Stimulated activated naive CD8-positive, alpha-beta T cell treated with anti-CD3 and anti-CD28 coated beads, Interleukin-15, amount 100 ng/mL, for 72 hours (primary cell): ENCODE measurements at regions not wholly inside any gene's neighbourhood (a gene's known extent, or its start where the extent isn't known, plus 50 kb on each side); places are given as distances from the start of the nearest gene placed in this dataset.

Experiments
- ATAC-seq: fragments of 150-1000 bp; cut with Tn5 transposase; 2 replicates; pipeline ENCODE4 v1.10.0; 2021; ENCODE audit warnings: mild to moderate bottlenecking, moderate library complexity
- DNase-seq, 2 donors: peaks; one replicate each; pipeline ENCODE4 v3.0.0; 2021 to 2022
- H3K27ac Mint-ChIP-seq, 2 donors: one replicate each; pipeline ENCODE4 v1.8.0; 2022; ENCODE audit warnings: mild to moderate bottlenecking in 2 of 2, mixed read lengths in 2 of 2, moderate library complexity in 2 of 2
- H3K27me3 Mint-ChIP-seq: one replicate; pipeline ENCODE4 v1.8.0; 2022; ENCODE audit warnings: mixed read lengths
- H3K4me1 Mint-ChIP-seq: one replicate; pipeline ENCODE4 v1.8.0; 2022; ENCODE audit warnings: mild to moderate bottlenecking, mixed read lengths
- H3K4me3 Mint-ChIP-seq, 2 donors: one replicate each; pipeline ENCODE4 v1.8.0; 2022; ENCODE audit warnings: mild to moderate bottlenecking in 2 of 2, mixed read lengths in 2 of 2, moderate library complexity in 1 of 2
- H3K9me3 Mint-ChIP-seq, 2 donors: one replicate each; pipeline ENCODE4 v1.8.0; 2022; ENCODE audit warnings: mixed read lengths in 2 of 2

DNA sequence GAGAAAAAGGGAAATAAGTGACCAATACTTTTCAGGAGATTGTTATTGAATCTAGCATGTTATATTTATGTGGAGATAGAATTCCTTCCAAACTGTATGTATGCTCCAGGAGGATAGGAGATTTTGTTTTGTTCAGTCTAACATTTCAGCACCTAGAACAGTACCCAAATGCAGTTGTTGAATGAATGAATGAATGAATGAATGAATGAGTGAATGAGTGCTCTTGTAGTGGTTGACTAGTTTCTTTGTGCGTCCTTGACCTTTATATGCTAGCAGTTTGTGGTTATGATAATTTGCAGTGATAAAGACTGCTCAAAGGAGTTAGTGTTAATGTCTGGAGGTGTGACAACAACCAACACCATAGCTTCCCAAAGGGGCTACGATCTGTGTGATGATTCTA, 663.5 kb upstream of the GOT2 start:
- ATAC-seq (no peak), DNase-seq (no peak)
- Mint-ChIP-seq H3K27ac (no peak overlapping the region), H3K9me3 (peaks cover 6 to 13% of the 10 kb centered on the region in 2 donors), H3K4me3 (no peak overlapping the region), H3K27me3 (no peaks in the 10 kb centered on the region), H3K4me1 (no peaks in the 10 kb centered on the region)

DNA sequence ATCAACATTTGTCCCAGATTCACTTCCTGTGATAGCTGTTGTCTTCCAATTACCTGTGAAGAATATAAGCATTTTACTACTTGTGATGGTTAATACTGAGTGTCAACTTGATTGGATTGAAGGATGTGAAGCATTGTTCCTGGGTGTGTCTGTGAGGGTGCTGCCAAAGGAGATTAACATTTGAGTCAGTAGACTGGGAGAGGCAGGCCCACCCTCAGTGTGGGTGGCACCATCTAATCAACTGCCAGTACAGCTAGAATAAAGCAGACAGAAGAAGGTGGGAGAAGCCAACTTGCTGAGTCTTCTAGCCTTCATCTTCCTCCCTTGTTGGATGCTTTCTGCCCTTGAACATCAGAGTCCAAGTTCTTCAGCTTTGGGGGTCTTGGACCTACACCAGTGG, 660.4 kb upstream of the GOT2 start:
- no peaks in the 10 kb centered on the region for H3K4me1 Mint-ChIP-seq
- no peaks in the 10 kb centered on the region for H3K27me3 Mint-ChIP-seq
- no peak for DNase-seq
- H3K4me3 Mint-ChIP-seq, result no peak overlapping the region
- H3K27ac Mint-ChIP-seq, result no peak overlapping the region
- no peak for ATAC-seq
- H3K9me3 Mint-ChIP-seq, result peaks cover 6 to 13% of the 10 kb centered on the region in 2 donors

- ATAC-seq, result no peak
- Mint-ChIP-seq H3K27me3 (no peaks in the 10 kb centered on the region), H3K9me3 (peaks cover 5 to 19% of the 10 kb centered on the region in 2 donors), H3K4me1 (no peaks in the 10 kb centered on the region), H3K4me3 (no peak overlapping the region), H3K27ac (no peak overlapping the region)
- no peak for DNase-seq
Measured at GRCh38 chr16:59392911-59393310, 658.8 kb upstream of the GOT2 start.

- ATAC-seq, result no peak
- Mint-ChIP-seq H3K9me3 (peaks cover 0 to 8% of the 10 kb centered on the region in 2 donors), H3K4me3 (no peak overlapping the region), H3K4me1 (no peaks in the 10 kb centered on the region), H3K27ac (no peak overlapping the region), H3K27me3 (no peaks in the 10 kb centered on the region)
- no peak for DNase-seq
Measured at GRCh38 chr16:59391617-59392364, 657.7 kb upstream of the GOT2 start.

- H3K27me3 Mint-ChIP-seq, result no peaks in the 10 kb centered on the region
- no peak overlapping the region for H3K27ac Mint-ChIP-seq
- no peak overlapping the region for H3K4me3 Mint-ChIP-seq
- ATAC-seq (no peak), DNase-seq (no peak)
- H3K4me1 Mint-ChIP-seq, result no peaks in the 10 kb centered on the region
- H3K9me3 Mint-ChIP-seq, result peaks cover 0 to 7% of the 10 kb centered on the region in 2 donors
Measured at GRCh38 chr16:59385959-59386358, 651.8 kb upstream of the GOT2 start.

DNA sequence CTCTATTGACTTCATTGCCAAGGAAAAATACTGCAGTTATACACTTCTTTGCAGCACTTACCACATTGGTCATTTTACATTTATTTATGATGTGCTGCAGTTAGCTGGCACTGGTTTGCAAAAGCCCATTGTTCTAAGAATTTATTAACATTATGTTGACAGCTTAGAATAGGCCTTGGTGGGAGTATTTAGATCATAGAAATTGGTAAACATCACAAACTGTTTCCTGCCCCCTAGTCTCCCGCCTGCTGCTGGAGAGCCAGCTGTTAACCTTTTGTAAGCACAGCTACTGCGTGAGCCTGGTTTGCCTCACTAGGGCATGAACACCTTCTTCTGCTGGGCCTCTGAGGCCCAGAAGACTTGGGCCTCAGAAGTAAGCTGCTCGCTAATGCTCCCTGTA, 651.4 kb upstream of the GOT2 start:
- H3K9me3 Mint-ChIP-seq, result peaks cover 0 to 7% of the 10 kb centered on the region in 2 donors
- ATAC-seq (no peak), DNase-seq (no peak)
- no peaks in the 10 kb centered on the region for H3K27me3 Mint-ChIP-seq
- no peaks in the 10 kb centered on the region for H3K4me1 Mint-ChIP-seq
- H3K4me3 Mint-ChIP-seq, result no peak overlapping the region
- no peak overlapping the region for H3K27ac Mint-ChIP-seq

DNA sequence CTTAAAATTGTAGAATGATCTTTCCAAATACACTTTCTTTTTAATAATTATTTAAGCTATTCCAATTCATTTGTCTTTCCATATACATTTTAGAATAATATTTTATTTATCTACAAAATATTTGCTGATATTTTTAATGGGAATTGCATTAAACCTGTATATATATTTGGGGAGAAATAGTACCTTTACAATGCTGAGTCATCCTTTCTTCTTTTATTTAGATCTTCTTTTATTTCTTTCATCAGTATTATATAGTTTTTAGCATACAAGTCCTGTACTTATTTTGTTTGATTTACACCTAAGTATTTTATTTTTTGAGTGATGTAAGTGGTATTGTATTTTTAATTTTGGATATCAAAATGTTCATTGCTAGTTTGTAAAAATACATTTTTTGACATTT, 639.5 kb upstream of the GOT2 start:
- no peaks in the 10 kb centered on the region for H3K9me3 Mint-ChIP-seq
- ATAC-seq, result no peak
- no peak overlapping the region for H3K4me3 Mint-ChIP-seq
- no peak overlapping the region for H3K27ac Mint-ChIP-seq
- H3K4me1 Mint-ChIP-seq, result no peaks in the 10 kb centered on the region
- no peak for DNase-seq
- peaks cover 13% of the 10 kb centered on the region for H3K27me3 Mint-ChIP-seq

- Mint-ChIP-seq H3K27me3 (peaks cover 12% of the 10 kb centered on the region), H3K4me3 (no peak overlapping the region), H3K4me1 (no peaks in the 10 kb centered on the region), H3K27ac (no peak overlapping the region), H3K9me3 (peaks cover 0 to 5% of the 10 kb centered on the region in 2 donors)
- ATAC-seq (no peak), DNase-seq (no peak)
Measured at GRCh38 chr16:59370717-59371116, 636.6 kb upstream of the GOT2 start.

GRCh38 chr16:59369523-59369922, 635.4 kb upstream of the GOT2 start:
- Mint-ChIP-seq H3K4me3 (no peak overlapping the region), H3K27ac (no peak overlapping the region), H3K9me3 (peaks cover 0 to 5% of the 10 kb centered on the region in 2 donors), H3K4me1 (no peaks in the 10 kb centered on the region), H3K27me3 (peaks cover under 1% of the 10 kb centered on the region)
- ATAC-seq (no peak), DNase-seq (no peak)

DNA sequence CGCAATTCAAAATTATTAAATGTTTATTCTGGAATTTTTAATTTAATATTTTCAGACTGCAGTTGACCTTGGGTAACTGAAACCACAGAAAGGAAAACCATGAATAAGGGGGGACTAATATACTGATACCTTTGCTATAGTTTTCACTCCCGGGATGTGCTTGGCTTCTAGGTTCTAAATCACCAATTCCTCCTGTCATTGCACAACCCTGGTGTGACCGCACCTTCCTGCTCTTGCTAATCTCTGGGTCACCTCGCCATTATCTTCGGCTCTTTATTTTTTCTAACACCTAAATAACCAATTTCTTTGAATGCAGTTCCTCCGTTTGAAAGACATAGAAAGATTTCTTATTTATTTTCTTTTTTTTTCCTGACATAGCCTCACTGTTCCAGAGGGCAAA, 634.5 kb upstream of the GOT2 start:
- Mint-ChIP-seq H3K27ac (no peak overlapping the region), H3K4me3 (no peak overlapping the region), H3K9me3 (peaks cover 0 to 5% of the 10 kb centered on the region in 2 donors), H3K27me3 (no peaks in the 10 kb centered on the region), H3K4me1 (no peaks in the 10 kb centered on the region)
- ATAC-seq (no peak), DNase-seq (no peak)

- ATAC-seq (no peak), DNase-seq (no peak)
- Mint-ChIP-seq H3K27ac (no peak overlapping the region), H3K4me1 (no peaks in the 10 kb centered on the region), H3K9me3 (no peaks in the 10 kb centered on the region), H3K4me3 (no peak overlapping the region), H3K27me3 (no peaks in the 10 kb centered on the region)
Measured at GRCh38 chr16:59356709-59357108, 622.6 kb upstream of the GOT2 start.

- Mint-ChIP-seq H3K27ac (no peak overlapping the region), H3K4me1 (no peaks in the 10 kb centered on the region), H3K4me3 (no peak overlapping the region), H3K27me3 (no peaks in the 10 kb centered on the region), H3K9me3 (no peaks in the 10 kb centered on the region)
- no peak for DNase-seq
- no peak for ATAC-seq
Measured at GRCh38 chr16:59356144-59356543, 622.0 kb upstream of the GOT2 start.

GRCh38 chr16:59355704-59356103, 621.6 kb upstream of the GOT2 start:
- H3K9me3 Mint-ChIP-seq, result no peaks in the 10 kb centered on the region
- no peaks in the 10 kb centered on the region for H3K4me1 Mint-ChIP-seq
- peak overlapping the region in 1 of 2 donors; percentile 34 for H3K27ac Mint-ChIP-seq
- DNase-seq, result no peak
- ATAC-seq, result no peak
- H3K4me3 Mint-ChIP-seq, result no peak overlapping the region
- no peaks in the 10 kb centered on the region for H3K27me3 Mint-ChIP-seq

- Mint-ChIP-seq H3K4me1 (no peaks in the 10 kb centered on the region), H3K27ac (no peak overlapping the region), H3K27me3 (no peaks in the 10 kb centered on the region)
Measured at GRCh38 chr16:59351305-59351903, 617.3 kb upstream of the GOT2 start.

GRCh38 chr16:59350670-59351069, 616.6 kb upstream of the GOT2 start:
- Mint-ChIP-seq H3K4me3 (no peak overlapping the region), H3K27me3 (no peaks in the 10 kb centered on the region), H3K27ac (no peak overlapping the region), H3K4me1 (no peaks in the 10 kb centered on the region), H3K9me3 (no peaks in the 10 kb centered on the region)
- ATAC-seq (no peak), DNase-seq (no peak)

More at GRCh38 chr16:59351305-59351903, 617.3 kb upstream of the GOT2 start:
- H3K4me3 Mint-ChIP-seq, result no peak overlapping the region
- H3K9me3 Mint-ChIP-seq, result no peaks in the 10 kb centered on the region
- DNase-seq (no peak), ATAC-seq (no peak)

- ATAC-seq (no peak), DNase-seq (no peak)
- Mint-ChIP-seq H3K4me3 (no peak overlapping the region), H3K4me1 (no peaks in the 10 kb centered on the region), H3K27ac (no peak overlapping the region), H3K9me3 (peaks cover 5 to 7% of the 10 kb centered on the region in 2 donors), H3K27me3 (peaks cover 8% of the 10 kb centered on the region)
Measured at GRCh38 chr16:59342669-59343068, 608.6 kb upstream of the GOT2 start.

GRCh38 chr16:59341368-59341767, 607.3 kb upstream of the GOT2 start:
- ATAC-seq (no peak), DNase-seq (no peak)
- peaks cover 5 to 7% of the 10 kb centered on the region in 2 donors for H3K9me3 Mint-ChIP-seq
- H3K27me3 Mint-ChIP-seq, result peaks cover 14% of the 10 kb centered on the region
- no peak overlapping the region for H3K27ac Mint-ChIP-seq
- H3K4me3 Mint-ChIP-seq, result no peak overlapping the region
- no peaks in the 10 kb centered on the region for H3K4me1 Mint-ChIP-seq
